HG02759 (cell line): ENCODE measurements at regions not wholly inside any gene's neighbourhood (a gene's known extent, or its start where the extent isn't known, plus 50 kb on each side); places are given as distances from the start of the nearest gene placed in this dataset.

Source experiments
- ATAC-seq: cut with Tn5 transposase; IDR thresholded peaks from one replicate; pipeline ENCODE4 v1.9.1; 2021; ENCODE audit warnings: mild to moderate bottlenecking, moderate library complexity; ENCODE audit not compliant: unreplicated experiment

GRCh38 chr10:78312197-78313047 is 278.8 kb downstream of the RPS24 start:
- no peak for ATAC-seq

- no peak for ATAC-seq
Observed at GRCh38 chr10:78313048-78313381, 279.4 kb downstream of the RPS24 start.

- ATAC-seq: no peak
Observed at GRCh38 chr10:78313636-78314035, 280.0 kb downstream of the RPS24 start.

DNA sequence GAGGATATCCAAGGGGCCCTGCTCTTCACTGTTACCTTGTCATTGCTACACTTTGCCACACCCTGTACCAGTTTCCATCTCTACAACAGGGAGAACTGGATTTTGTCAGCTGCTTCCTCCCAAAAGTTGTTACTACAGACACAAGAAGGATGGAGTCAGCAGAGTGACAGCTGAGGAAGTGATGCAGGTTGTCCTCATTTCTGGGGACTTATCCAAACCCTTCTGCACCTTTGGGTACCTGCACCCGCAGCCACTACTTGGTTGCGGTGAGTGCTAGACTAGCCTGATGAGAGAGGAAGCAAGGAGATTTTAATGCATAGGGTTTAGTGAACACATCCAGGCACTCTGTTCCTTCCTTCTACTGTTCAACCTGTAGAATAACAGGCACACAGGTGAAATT is 281.0 kb downstream of the RPS24 start:
- no peak for ATAC-seq

DNA sequence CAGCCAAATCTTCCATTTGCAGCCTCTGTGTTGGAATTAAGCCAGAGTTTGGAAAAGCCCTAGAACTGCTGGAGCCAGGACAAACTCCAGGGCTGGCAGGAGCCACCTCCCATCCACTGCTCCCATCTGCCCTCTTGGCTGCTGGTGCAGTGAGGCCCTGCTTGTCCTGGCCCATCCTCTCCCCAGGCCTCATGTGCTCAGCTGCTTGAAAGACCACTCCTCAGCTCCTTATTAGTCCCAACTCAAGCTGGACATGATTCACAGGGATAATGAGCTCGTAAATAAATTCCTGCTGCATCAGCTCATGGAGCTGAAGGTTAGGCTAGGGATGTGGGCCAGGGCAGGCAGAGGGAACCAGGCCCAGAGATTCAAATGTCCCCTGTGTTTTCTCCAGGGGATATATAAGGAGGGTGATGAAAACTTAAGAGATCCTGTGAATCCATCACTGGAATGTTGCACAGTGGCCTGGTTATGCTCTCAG is 282.8 kb downstream of the RPS24 start:
- ATAC-seq: no peak

DNA sequence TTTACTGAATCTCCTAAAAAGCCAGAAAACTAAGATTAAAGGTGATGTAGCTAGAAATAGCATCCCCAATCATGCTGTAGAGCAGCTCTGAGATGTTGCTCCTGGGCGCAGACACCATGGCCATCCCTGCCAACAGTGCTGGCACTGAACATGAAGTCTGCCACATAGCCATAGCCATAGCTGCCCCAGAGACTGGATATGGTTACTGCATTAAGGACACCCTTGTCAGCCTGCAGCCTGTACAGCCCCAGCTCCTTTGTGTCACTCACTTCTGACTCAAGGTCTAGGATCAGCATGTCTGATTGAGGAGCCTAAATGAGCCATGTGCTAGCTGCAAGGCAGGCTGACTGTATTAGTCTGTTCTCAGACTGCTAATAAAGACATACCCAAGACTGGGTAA is 284.6 kb downstream of the RPS24 start:
- no peak for ATAC-seq

DNA sequence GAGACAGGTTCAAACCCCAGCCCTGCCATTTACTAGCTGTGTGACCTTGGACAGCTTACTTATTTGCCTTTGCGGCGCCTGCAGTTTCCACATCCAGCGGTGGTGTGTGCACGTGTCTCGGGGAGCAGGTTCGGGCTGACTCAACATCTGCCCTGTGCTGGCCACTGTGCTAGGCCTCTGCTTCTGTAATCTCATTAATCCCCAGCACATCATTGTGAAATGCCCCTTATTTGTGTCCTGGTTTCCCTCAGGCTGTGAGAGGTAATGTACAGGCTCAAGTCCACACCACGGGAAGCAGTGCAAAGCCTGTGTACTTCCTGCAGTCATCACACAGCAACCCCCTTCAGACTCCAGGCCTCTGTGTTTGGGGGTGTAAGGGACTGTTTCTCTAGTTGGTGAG is 285.7 kb downstream of the RPS24 start:
- no peak for ATAC-seq

GRCh38 chr10:78319841-78320240 is 286.2 kb downstream of the RPS24 start:
- no peak for ATAC-seq

DNA sequence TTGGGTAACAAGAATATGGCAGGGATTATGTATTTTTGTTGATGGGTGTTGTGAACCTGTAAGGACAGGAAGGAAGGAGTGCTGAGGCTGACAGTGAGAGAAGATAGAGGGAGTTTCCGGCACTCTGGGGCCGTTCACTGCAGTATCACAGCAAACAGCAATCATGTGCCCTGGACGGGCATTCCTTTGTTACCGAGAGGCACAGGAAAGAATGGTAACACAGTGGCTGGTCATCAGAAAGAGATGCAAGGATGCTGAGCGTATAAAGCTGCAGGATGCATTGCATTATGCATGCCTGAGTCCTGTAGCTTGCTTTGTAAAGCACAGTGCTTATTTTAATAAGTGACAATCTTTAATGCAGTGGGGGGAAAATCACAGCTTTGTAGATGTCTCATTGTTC is 286.8 kb downstream of the RPS24 start:
- ATAC-seq: no peak

GRCh38 chr10:78321000-78321399 is 287.3 kb downstream of the RPS24 start:
- no peak for ATAC-seq

- no peak for ATAC-seq
Observed at GRCh38 chr10:78321500-78321899, 287.8 kb downstream of the RPS24 start.

DNA sequence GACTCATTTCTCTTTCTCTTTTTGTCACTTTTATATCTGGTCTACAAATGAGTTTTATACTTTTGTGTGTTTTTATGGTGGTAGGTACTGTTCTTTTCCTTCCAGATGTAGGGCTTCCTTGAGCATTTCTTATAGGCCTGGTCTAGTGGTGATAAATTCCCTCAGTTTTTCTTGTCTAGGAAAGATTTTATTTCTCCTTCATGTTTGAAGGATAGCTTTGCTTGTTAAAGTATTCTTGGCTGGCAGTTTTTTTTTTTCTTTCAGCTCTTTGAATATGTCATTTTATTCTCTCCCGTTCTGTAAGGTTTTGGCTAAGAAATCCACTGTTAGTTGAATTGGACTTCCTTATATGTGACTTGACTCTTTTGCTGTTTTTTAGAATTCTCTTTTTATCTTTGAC is 292.7 kb downstream of the RPS24 start:
- ATAC-seq: no peak

DNA sequence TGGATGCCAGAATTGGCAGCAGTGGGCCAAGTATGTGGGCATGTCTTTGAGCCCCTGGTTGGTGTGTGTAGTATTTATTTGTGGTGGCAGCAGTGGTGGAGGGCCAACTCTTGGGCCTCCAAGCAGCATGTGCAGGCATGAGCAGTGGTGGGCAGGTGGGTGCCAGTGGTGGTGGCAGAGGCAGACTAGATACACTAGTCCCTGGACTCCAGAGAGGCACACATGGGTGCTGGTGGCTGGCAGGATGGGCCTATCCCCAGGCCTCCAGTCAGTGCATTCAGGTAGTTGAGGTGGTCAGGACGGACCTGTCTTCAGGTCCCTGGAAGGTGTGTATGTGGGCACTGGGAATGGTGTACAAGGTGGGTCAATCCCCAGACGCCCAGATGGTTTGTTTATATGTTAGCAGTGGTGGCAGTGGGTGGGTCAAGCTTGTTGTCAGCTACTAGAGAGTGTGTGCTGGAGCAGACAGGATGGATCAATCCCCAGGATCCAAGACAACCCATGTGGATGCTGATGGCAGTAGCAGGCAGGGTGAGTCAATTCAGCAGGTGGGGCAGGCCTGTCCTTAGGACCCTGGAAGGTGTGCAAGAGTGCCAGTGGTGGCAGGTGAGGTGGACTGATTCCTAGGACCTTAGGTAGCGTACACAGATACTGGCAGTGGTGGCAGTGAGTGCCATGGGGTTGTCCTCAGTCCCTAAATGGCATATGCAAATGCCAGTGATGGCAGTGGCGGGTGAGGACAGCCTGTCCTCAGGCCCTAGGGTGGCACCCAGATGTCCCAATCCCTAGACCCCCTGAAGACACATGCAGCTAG is 294.3 kb downstream of the RPS24 start:
- no peak for ATAC-seq

DNA sequence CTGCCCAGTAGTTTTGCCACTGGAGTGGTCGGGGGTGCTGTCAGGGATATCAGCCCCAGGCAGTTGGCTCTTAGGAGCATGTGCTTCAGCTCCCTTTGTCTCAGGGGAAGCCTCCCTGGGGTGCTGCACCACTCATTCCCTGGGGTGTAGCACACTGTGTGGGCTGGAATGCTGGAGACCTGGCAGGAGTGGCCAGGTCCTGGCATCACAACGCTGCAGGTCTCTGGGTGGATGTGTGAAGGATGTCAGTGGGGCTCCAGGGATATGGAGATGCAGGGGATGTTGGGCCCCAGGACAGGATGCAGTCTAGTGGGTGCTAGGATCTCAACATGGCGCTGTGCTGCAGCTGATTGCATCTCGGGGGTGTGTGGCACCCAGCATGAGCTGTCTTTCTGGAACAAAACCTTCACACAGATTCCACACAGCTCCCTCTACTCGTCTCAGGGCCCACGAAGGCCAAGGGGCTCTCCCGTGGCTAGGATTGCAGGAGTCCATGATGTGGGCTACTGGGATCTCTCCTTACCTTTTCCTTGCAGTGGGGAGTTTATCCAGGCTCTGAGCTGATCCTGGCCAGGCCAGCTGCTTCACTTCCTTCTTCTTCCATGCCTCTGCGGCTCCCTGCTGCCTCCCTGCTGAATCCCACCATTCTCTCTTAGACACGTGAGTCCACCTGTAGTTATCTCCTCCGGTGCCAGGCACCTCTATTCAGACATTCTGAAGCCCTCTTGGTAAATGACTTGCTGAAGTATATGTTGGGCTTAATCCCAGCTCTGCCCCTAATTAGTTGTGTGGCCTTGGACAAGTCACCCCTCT is 295.1 kb downstream of the RPS24 start:
- no peak for ATAC-seq

DNA sequence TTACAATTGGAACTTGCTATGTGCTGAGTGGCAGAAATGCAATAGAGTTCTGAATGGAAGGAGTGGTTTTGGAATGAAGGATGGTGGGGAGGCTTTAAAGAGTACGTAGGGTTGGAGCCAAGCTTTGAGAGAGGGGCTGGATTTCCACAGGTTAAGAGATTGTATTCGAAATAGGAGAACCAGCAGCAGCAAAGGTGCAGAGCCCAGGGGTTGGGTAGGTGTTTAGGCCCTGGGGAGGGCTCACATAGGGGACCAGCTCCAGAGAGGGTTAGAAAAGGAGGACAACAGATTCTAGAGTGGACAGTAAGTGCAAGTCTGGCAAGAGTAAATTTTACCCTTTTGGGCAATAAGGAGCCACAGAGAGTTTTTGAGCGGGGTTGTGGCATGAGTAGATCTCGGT is 297.2 kb downstream of the RPS24 start:
- no peak for ATAC-seq

- ATAC-seq: no peak
Observed at GRCh38 chr10:78331391-78331922, 297.8 kb downstream of the RPS24 start.

- no peak for ATAC-seq
Observed at GRCh38 chr10:78332012-78332411, 298.3 kb downstream of the RPS24 start.

GRCh38 chr10:78332657-78333056 is 299.0 kb downstream of the RPS24 start:
- no peak for ATAC-seq

DNA sequence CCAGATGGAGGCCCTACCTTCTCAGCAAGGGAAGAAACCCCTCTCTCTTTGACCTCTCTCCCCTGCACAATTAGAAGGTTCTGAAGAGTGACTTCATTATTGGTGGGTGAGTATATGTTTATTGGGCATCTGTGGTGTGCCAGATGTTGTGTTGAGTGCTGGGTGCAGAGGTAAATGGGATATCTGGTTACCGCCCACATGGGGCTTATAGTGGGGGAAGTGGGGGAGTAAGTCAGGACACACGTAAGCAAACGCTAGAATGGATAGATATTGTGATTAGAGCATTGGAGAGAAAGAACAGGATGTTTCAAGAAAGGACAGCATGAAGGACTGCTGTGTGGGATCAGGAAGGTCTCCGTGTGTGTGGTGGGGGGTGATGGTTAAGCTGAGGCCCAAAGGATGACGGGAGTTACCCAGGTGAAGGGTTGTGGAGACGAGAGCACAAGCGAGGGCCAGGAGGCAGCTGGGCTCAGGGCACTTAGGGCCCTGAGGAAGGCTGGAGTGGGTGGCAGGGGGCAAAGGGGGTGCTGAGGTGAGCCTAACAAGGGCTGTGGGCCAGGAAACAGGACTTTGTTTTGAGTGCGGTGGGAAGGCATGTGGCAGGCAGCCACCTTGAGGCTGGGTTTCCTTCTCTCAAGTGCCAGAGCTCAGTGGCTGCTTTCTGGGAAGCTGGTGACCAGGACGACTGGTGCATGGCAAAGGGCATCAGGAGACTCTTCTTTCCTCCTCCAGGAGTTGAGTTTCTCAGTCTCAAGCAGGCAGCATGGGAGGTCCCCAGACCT is 299.9 kb downstream of the RPS24 start:
- no peak for ATAC-seq

DNA sequence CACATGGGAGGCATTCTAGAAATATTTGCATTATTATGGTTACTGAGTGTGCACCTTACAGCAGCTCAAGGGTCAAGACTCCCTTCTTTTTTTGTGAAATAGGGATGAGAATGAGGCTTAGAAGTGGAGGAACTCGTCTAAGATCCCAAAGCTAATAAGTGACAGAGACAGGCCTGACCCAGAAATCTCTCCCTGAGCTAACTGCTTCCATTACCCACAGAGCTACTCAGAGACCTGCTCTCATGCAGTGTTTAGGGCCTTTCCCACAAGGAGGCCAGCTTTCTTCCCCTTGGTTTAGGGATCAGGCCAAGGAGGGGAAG is 301.7 kb downstream of the RPS24 start:
- ATAC-seq: no peak
